Activated CD4-positive, alpha-beta T cell treated with anti-CD3 and anti-CD28 coated beads, Interleukin-2, amount 10 ng/mL, durations not matched to agents 24 days and 14 days (primary cell): ENCODE measurements at regions not wholly inside any gene's neighbourhood (a gene's known extent, or its start where the extent isn't known, plus 50 kb on each side); places are given as distances from the start of the nearest gene placed in this dataset.

Experiments
- DNase-seq: peaks from one replicate; pipeline ENCODE4 v3.0.0; 2022
- H3K27ac Mint-ChIP-seq: one replicate; pipeline ENCODE4 v1.8.0; 2022; ENCODE audit warnings: mild to moderate bottlenecking, mixed read lengths
- H3K27me3 Mint-ChIP-seq: one replicate; pipeline ENCODE4 v1.8.0; 2022; ENCODE audit warnings: mixed read lengths
- H3K36me3 Mint-ChIP-seq: one replicate; pipeline ENCODE4 v1.8.0; 2022; ENCODE audit warnings: low read depth, mild to moderate bottlenecking, mixed read lengths
- H3K4me1 Mint-ChIP-seq: one replicate; pipeline ENCODE4 v1.8.0; 2021; ENCODE audit warnings: mixed read lengths
- H3K4me3 Mint-ChIP-seq: one replicate; pipeline ENCODE4 v1.8.0; 2022; ENCODE audit warnings: mild to moderate bottlenecking, moderate library complexity, mixed read lengths
- H3K9me3 Mint-ChIP-seq: one replicate; pipeline ENCODE4 v1.8.0; 2021; ENCODE audit warnings: mixed read lengths
- intact Hi-C: fragments of 100-400 bp; cut with micrococcal nuclease; formaldehyde crosslinking; loops from one replicate; pipeline ENCODE4 v1.15.1; 2023

GRCh38 chr18:37698508-37699040, 133.0 kb upstream of the CELF4 start:
- Mint-ChIP-seq H3K27ac (no peak overlapping the region), H3K4me1 (no peaks in the 10 kb centered on the region), H3K36me3 (no peaks in the 10 kb centered on the region), H3K9me3 (peaks cover under 1% of the 10 kb centered on the region), H3K27me3 (no peaks in the 10 kb centered on the region), H3K4me3 (no peak overlapping the region)
- DNase-seq, result no peak
- intact Hi-C loops, result no loop called here

- DNase-seq, result no peak
- peaks cover 3% of the 10 kb centered on the region for H3K9me3 Mint-ChIP-seq
- no peak overlapping the region for H3K27ac Mint-ChIP-seq
- intact Hi-C loops, result no loop called here
- no peak overlapping the region for H3K4me3 Mint-ChIP-seq
- no peaks in the 10 kb centered on the region for H3K27me3 Mint-ChIP-seq
- no peaks in the 10 kb centered on the region for H3K4me1 Mint-ChIP-seq
- H3K36me3 Mint-ChIP-seq, result no peaks in the 10 kb centered on the region
These were observed 128.9 kb upstream of the CELF4 start for GRCh38 chr18:37694516-37694915.

GRCh38 chr18:37691162-37691561, 125.6 kb upstream of the CELF4 start:
- Mint-ChIP-seq H3K27ac (no peak overlapping the region), H3K4me3 (no peak overlapping the region), H3K27me3 (no peaks in the 10 kb centered on the region), H3K36me3 (no peaks in the 10 kb centered on the region), H3K4me1 (no peaks in the 10 kb centered on the region), H3K9me3 (peaks cover 3% of the 10 kb centered on the region)
- no peak for DNase-seq
- intact Hi-C loops, result no loop called here

- Mint-ChIP-seq H3K4me3 (no peak overlapping the region), H3K27ac (no peak overlapping the region), H3K9me3 (peaks cover 3% of the 10 kb centered on the region), H3K27me3 (no peaks in the 10 kb centered on the region), H3K4me1 (no peaks in the 10 kb centered on the region), H3K36me3 (no peaks in the 10 kb centered on the region)
- intact Hi-C loops, result no loop called here
- no peak for DNase-seq
These were observed 124.2 kb upstream of the CELF4 start for GRCh38 chr18:37689841-37690240.

GRCh38 chr18:37684590-37684989, 119.0 kb upstream of the CELF4 start:
- Mint-ChIP-seq H3K4me1 (no peaks in the 10 kb centered on the region), H3K36me3 (no peaks in the 10 kb centered on the region), H3K27ac (no peak overlapping the region), H3K27me3 (no peaks in the 10 kb centered on the region), H3K4me3 (no peak overlapping the region), H3K9me3 (no peaks in the 10 kb centered on the region)
- DNase-seq, result no peak
- intact Hi-C loops, result no loop called here

- no peak for DNase-seq
- no peaks in the 10 kb centered on the region for H3K36me3 Mint-ChIP-seq
- H3K27ac Mint-ChIP-seq, result no peak overlapping the region
- no peaks in the 10 kb centered on the region for H3K27me3 Mint-ChIP-seq
- intact Hi-C loops, result no loop called here
- H3K4me1 Mint-ChIP-seq, result no peaks in the 10 kb centered on the region
- H3K4me3 Mint-ChIP-seq, result no peak overlapping the region
- H3K9me3 Mint-ChIP-seq, result no peaks in the 10 kb centered on the region
These were observed 118.6 kb upstream of the CELF4 start for GRCh38 chr18:37684183-37684582.

GRCh38 chr18:37680911-37681310, 115.3 kb upstream of the CELF4 start:
- H3K27me3 Mint-ChIP-seq, result no peaks in the 10 kb centered on the region
- no peak overlapping the region for H3K27ac Mint-ChIP-seq
- intact Hi-C loops, result no loop called here
- no peaks in the 10 kb centered on the region for H3K4me1 Mint-ChIP-seq
- DNase-seq, result no peak
- H3K36me3 Mint-ChIP-seq, result no peaks in the 10 kb centered on the region
- no peaks in the 10 kb centered on the region for H3K9me3 Mint-ChIP-seq
- H3K4me3 Mint-ChIP-seq, result no peak overlapping the region

- H3K9me3 Mint-ChIP-seq, result no peaks in the 10 kb centered on the region
- H3K36me3 Mint-ChIP-seq, result no peaks in the 10 kb centered on the region
- H3K27me3 Mint-ChIP-seq, result no peaks in the 10 kb centered on the region
- no peak overlapping the region for H3K4me3 Mint-ChIP-seq
- no peak overlapping the region for H3K27ac Mint-ChIP-seq
- DNase-seq, result no peak
- no peaks in the 10 kb centered on the region for H3K4me1 Mint-ChIP-seq
- intact Hi-C loops, result no loop called here
These were observed 110.7 kb upstream of the CELF4 start for GRCh38 chr18:37676276-37676675.

- H3K4me3 Mint-ChIP-seq, result no peak overlapping the region
- H3K27ac Mint-ChIP-seq, result no peak overlapping the region
- H3K36me3 Mint-ChIP-seq, result no peaks in the 10 kb centered on the region
- no peaks in the 10 kb centered on the region for H3K9me3 Mint-ChIP-seq
- H3K4me1 Mint-ChIP-seq, result no peaks in the 10 kb centered on the region
- DNase-seq, result no peak
- intact Hi-C loops, result no loop called here
- no peaks in the 10 kb centered on the region for H3K27me3 Mint-ChIP-seq
These were observed 110.1 kb upstream of the CELF4 start for GRCh38 chr18:37675699-37676098.

GRCh38 chr18:37674570-37674969, 109.0 kb upstream of the CELF4 start:
- Mint-ChIP-seq H3K27me3 (no peaks in the 10 kb centered on the region), H3K36me3 (no peaks in the 10 kb centered on the region), H3K4me3 (no peak overlapping the region), H3K4me1 (no peaks in the 10 kb centered on the region), H3K9me3 (no peaks in the 10 kb centered on the region), H3K27ac (no peak overlapping the region)
- intact Hi-C loops, result no loop called here
- DNase-seq, result no peak

GRCh38 chr18:37673671-37674070, 108.1 kb upstream of the CELF4 start:
- H3K36me3 Mint-ChIP-seq, result no peaks in the 10 kb centered on the region
- H3K4me1 Mint-ChIP-seq, result no peaks in the 10 kb centered on the region
- no peaks in the 10 kb centered on the region for H3K27me3 Mint-ChIP-seq
- DNase-seq, result no peak
- H3K4me3 Mint-ChIP-seq, result no peak overlapping the region
- no peak overlapping the region for H3K27ac Mint-ChIP-seq
- intact Hi-C loops, result no loop called here
- no peaks in the 10 kb centered on the region for H3K9me3 Mint-ChIP-seq

- Mint-ChIP-seq H3K27me3 (no peaks in the 10 kb centered on the region), H3K4me1 (no peaks in the 10 kb centered on the region), H3K27ac (no peak overlapping the region), H3K4me3 (no peak overlapping the region), H3K36me3 (no peaks in the 10 kb centered on the region), H3K9me3 (no peaks in the 10 kb centered on the region)
- intact Hi-C loops, result no loop called here
- no peak for DNase-seq
These were observed 107.5 kb upstream of the CELF4 start for GRCh38 chr18:37672932-37673595.

GRCh38 chr18:37672001-37672400, 106.4 kb upstream of the CELF4 start:
- intact Hi-C loops, result no loop called here
- Mint-ChIP-seq H3K36me3 (no peaks in the 10 kb centered on the region), H3K27me3 (no peaks in the 10 kb centered on the region), H3K4me1 (no peaks in the 10 kb centered on the region), H3K27ac (no peak overlapping the region), H3K4me3 (no peak overlapping the region), H3K9me3 (no peaks in the 10 kb centered on the region)
- no peak for DNase-seq

- Mint-ChIP-seq H3K4me3 (no peak overlapping the region), H3K9me3 (no peaks in the 10 kb centered on the region), H3K27me3 (no peaks in the 10 kb centered on the region), H3K27ac (no peak overlapping the region), H3K36me3 (no peaks in the 10 kb centered on the region), H3K4me1 (no peaks in the 10 kb centered on the region)
- intact Hi-C loops, result no loop called here
- DNase-seq, result no peak
These were observed 105.9 kb upstream of the CELF4 start for GRCh38 chr18:37671530-37671929.

GRCh38 chr18:37671119-37671518, 105.5 kb upstream of the CELF4 start:
- H3K4me1 Mint-ChIP-seq, result no peaks in the 10 kb centered on the region
- intact Hi-C loops, result no loop called here
- H3K36me3 Mint-ChIP-seq, result no peaks in the 10 kb centered on the region
- H3K9me3 Mint-ChIP-seq, result no peaks in the 10 kb centered on the region
- no peaks in the 10 kb centered on the region for H3K27me3 Mint-ChIP-seq
- no peak for DNase-seq
- no peak overlapping the region for H3K27ac Mint-ChIP-seq
- no peak overlapping the region for H3K4me3 Mint-ChIP-seq
